Right ventricle myocardium superior (tissue), 1 donor: ENCODE measurements at regions not wholly inside any gene's neighbourhood (a gene's known extent, or its start where the extent isn't known, plus 50 kb on each side); places are given as distances from the start of the nearest gene placed in this dataset.
"Not testable (repeated sequence)": the region's sequence is repeated elsewhere in the genome, so short reads cannot be mapped to it uniquely, and the experiment has no call there.

ENCODE experiments used
- ATAC-seq: fragments of 200-7000 bp; cut with Tn5 transposase; one replicate; pipeline ENCODE4 v1.9.1; 2020; ENCODE audit warnings: mild to moderate bottlenecking; ENCODE audit not compliant: poor library complexity
- DNase-seq: peaks from one replicate; pipeline ENCODE4 v3.0.0-alpha.2; 2020
- intact Hi-C: fragments of 100-400 bp; cut with DNase I; formaldehyde crosslinking; loops from one replicate; pipeline ENCODE4 v1.11.2; 2022
- donor health status: DM: no; HTN: yes; CAD: no; lungs with severe emphysema.

GRCh38 chr22:22193923-22194322 lies 50.7 kb upstream of the VPREB1 start:
- DNase-seq (no peak), ATAC-seq (no peak)
- intact Hi-C loops = no loop called here

- intact Hi-C loops, ATAC-seq, DNase-seq: not testable (repeated sequence)
These were observed 51.1 kb upstream of the VPREB1 start for GRCh38 chr22:22193462-22193861.

DNA sequence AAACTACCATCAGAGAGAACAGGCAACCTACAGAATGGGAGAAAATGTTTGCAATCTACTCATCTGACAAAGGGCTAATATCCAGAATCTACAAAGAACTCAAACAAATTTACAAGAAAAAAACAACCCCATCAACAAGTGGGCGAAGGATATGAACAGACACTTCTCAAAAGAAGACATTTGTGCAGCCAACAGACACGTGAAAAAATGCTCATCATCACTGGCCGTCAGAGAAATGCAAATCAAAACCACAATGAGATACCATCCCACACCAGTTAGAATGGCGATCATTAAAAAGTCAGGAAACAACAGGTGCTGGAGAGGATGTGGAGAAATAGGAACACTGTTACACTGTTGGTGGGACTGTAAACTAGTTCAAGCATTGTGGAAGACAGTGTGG lies 51.6 kb upstream of the VPREB1 start:
- ATAC-seq, intact Hi-C loops, DNase-seq: not testable (repeated sequence)

- DNase-seq, intact Hi-C loops, ATAC-seq: not testable (repeated sequence)
These were observed 54.8 kb upstream of the VPREB1 start for GRCh38 chr22:22189796-22190195.

DNA sequence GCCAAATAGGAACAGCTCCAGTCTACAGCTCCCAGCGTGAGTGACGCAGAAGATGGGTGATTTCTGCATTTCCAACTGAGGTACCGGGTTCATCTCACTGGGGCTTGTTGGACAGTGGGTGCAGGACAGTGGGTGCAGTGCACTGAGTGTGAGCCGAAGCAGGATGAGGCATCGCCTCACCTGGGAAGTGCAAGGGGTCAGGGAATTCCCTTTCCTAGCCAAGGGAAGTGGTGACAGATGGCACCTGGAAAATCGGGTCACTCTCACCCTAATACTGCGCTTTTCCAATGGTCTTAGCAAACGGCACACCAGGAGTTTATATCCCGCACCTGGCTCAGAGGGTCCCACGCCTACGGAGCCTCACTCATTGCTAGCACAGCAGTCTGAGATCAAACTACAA lies 56.7 kb upstream of the VPREB1 start:
- DNase-seq, intact Hi-C loops, ATAC-seq: not testable (repeated sequence)

- intact Hi-C loops = no loop called here
- ATAC-seq = no peak
- DNase-seq = no peak
These were observed 57.3 kb upstream of the VPREB1 start for GRCh38 chr22:22187299-22187698.

- ATAC-seq = no peak
- DNase-seq = no peak
- intact Hi-C loops = no loop called here
These were observed 58.6 kb upstream of the VPREB1 start for GRCh38 chr22:22185844-22186499.

DNA sequence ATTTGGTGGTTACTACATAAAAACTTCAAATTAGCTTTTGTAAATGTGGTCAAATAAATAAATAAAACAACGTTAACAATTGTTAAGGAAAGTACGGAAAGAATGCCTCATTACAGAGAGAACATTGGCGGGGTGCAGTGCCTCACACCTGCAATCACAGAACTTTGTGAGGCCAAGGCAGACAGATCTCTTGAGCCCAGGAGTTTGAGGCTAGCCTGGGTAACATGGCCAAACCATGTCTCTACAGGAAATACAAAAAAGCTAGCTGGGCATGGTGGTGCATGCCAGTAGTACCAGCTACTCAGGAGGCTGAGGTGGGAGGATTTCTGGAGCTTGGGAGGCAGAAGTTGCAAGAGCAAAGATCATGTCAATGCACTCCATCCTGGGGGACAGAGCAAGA lies 59.4 kb upstream of the VPREB1 start:
- intact Hi-C loops = no loop called here
- ATAC-seq (no peak), DNase-seq (no peak)

DNA sequence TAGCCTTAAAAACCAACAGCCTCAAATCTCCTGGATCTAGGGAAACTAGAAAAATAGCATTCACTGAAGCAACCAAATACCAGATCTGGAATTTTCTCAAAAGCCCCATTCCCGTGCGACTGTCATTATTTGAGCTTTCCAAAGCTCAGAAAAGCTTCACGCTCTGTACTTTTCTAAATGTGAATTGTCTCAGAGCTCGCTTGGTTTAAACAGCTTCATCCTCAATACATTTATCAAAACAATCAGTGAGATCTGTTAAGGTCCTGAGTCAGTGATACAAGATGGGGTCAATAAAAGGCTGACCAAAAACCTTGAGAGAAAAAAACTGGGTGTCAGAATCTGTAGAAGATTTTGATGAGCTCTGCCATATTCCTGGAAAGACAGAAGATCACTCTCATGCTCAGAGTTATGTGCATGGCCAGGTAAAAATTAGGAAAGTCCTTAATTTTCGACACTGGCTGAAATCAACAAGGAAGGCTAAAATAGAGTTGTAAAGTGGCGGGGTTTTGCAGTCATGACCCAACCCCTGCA lies 60.2 kb upstream of the VPREB1 start:
- intact Hi-C loops = no loop called here
- ATAC-seq (no peak), DNase-seq (no peak)

DNA sequence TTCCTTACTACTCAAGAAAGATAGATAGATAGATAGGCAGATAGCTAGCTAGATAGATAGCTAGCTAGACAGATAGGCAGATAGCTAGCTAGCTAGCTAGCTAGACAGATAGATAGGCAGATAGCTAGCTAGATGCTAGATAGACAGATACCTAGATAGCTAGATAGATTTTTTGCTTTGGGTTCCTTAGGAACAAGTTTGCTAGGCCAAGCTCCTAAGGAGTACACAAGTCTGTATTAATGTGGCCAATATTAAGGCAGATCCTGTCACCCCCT lies 61.7 kb upstream of the VPREB1 start:
- ATAC-seq (no peak), DNase-seq (no peak)

DNA sequence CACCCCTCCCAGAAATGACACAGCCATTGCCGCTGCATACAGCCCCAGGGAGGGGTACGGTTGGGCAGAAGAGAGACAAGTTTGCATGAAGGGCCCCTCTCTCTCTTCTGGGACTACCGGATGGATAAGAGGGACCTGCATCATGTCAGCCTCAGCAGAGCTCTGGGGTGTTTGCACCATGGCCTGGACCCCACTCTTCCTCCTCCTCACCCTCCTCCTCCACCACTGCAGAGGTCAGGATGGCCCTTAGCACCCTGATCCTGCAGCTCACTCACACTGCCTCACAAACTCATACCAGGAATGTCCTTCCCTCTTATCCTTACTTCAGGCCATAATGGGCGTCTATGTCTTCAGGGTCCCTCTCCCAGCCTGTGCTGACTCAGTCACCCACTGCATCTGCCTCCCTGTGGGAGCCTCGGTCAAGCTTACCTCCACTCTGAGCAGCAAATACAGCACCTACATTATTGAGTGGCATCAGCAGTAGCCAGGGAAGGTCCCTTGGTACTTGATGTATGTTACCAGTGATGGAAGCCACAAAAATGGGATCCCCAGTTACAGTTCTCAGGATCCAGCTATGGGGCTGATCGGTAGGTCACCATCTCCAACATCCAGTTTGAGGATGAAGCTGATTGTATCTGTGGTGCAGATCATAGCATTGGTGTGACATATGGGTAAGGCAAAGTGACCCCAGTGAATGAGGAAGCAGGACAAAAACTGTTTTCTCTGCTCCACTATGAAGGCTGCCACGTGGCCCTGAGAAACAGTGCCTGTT lies 62.2 kb upstream of the VPREB1 start:
- ATAC-seq (no peak), DNase-seq (no peak)
- intact Hi-C loops = no loop called here

More for the DNA sequence above, 61.7 kb upstream of the VPREB1 start:
- intact Hi-C loops = no loop called here

GRCh38 chr22:22181341-22181850 lies 63.2 kb upstream of the VPREB1 start:
- ATAC-seq = no peak
- intact Hi-C loops = no loop called here
- no peak for DNase-seq

- ATAC-seq (no peak), DNase-seq (no peak)
- intact Hi-C loops = no loop called here
These were observed 63.8 kb upstream of the VPREB1 start for GRCh38 chr22:22180738-22181285.

DNA sequence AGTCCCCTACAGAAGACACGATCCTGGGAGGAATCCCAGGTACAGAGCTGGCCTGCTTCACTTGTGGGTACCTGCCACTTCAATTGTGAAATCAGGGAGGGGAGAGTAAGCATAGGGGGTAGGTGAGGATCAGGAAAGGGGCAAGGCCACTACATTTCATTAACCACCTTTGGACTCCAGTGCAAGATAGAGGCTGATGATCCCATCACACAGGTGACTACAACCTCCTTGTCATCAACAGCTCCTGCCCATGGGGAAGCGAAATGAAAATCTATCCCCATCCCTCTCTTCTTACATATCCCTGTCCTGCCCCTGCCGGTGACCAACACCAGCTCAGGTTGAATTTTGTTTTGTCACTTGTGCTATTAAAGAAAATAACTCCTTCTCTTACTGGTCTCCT lies 64.7 kb upstream of the VPREB1 start:
- intact Hi-C loops = no loop called here
- no peak for DNase-seq
- ATAC-seq = no peak

DNA sequence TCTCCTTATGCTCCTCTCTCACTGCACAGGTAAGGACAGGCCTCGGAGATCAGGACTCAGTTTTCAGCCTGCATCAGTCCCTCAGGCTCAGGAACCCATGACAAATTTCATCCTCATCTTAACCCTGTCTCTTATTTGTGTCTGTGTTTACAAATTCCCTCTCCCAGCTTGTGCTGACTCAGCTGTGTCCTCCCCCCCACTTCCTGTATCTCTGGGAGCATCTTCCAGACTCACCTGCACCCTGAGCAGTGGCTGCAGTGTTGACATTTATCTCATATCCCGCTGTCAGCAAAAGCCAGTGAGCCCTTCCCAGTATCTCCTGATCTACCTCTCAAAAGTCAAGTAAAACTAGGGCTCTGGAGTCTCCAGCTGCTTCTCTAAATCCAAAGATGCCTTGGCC lies 65.6 kb upstream of the VPREB1 start:
- DNase-seq (no peak), ATAC-seq (no peak)
- intact Hi-C loops = no loop called here

- DNase-seq (no peak), ATAC-seq (no peak)
- intact Hi-C loops = no loop called here
These were observed 66.1 kb upstream of the VPREB1 start for GRCh38 chr22:22178355-22178965.

GRCh38 chr22:22176929-22177616 lies 67.5 kb upstream of the VPREB1 start:
- intact Hi-C loops = no loop called here
- ATAC-seq (no peak), DNase-seq (no peak)

GRCh38 chr22:22172896-22173628 lies 71.5 kb upstream of the VPREB1 start:
- DNase-seq, intact Hi-C loops, ATAC-seq: not testable (repeated sequence)
